ENCODE measurements at regions not wholly inside any gene's neighbourhood (a gene's known extent, or its start where the extent isn't known, plus 50 kb on each side); places are given as distances from the start of the nearest gene placed in this dataset.

- ChIA-PET CTCF (no interaction called here), POLR2A (no interaction called here)
- WGBS (ENCODE audit: low lambda C conversion rate), result 59% methylated on average over 5 of the region's 5 CpGs
- H3K27ac ChIP-seq (ENCODE audit: low read depth in 2 of 2, low read length in 1 of 2), result no peak overlapping the region
- no peak overlapping the region for H3K4me2 ChIP-seq
- H3K36me3 ChIP-seq (replicated peaks in 1 of 2; ENCODE audit: control insufficient read depth in 1 of 2, insufficient read depth in 2 of 2, low read length in 1 of 2), result no peaks in the 10 kb centered on the region
- H3K27me3 ChIP-seq (ENCODE audit: insufficient read depth), result no peaks in the 10 kb centered on the region
- H3F3A ChIP-seq (replicated peaks; ENCODE audit: insufficient read depth), result no peaks in the 10 kb centered on the region
- H3K9me3 ChIP-seq, result no peaks in the 10 kb centered on the region
- no peak overlapping the region for H3K4me3 ChIP-seq (ENCODE audit: low read depth in 2 of 2, low read length in 1 of 2)
- H3K9ac ChIP-seq, result no peak overlapping the region
- DNase-seq, result no peak
- H2AFZ ChIP-seq (ENCODE audit: low read depth), result no peak overlapping the region
- H4K20me1 ChIP-seq (ENCODE audit: insufficient read depth), result no peaks in the 10 kb centered on the region
- TF ChIP-seq TAF1 (IDR thresholded peaks at IDR 0.05; ENCODE audit: borderline replicate concordance, low read depth, low read length) (no peak), FOXJ3 (CRISPR knock-in tag; IDR thresholded peaks at IDR 0.05) (no peak), GATA2 (CRISPR knock-in tag; IDR thresholded peaks at IDR 0.05) (no peak), FOSL2 (IDR thresholded peaks at IDR 0.05; ENCODE audit: borderline replicate concordance, low read depth) (no peak), NRF1 (IDR thresholded peaks at IDR 0.05; ENCODE audit: low read depth, low read length) (no peak), RCOR1 (IDR thresholded peaks at IDR 0.05; ENCODE audit: low read length) (no peak), CHD2 (IDR thresholded peaks at IDR 0.05; ENCODE audit: low read length, partially characterized antibody) (no peak), SMC3 (IDR thresholded peaks at IDR 0.05; ENCODE audit: low read depth, low read length) (no peak), JUND (IDR thresholded peaks at IDR 0.05) (no peak), USF1 (IDR thresholded peaks at IDR 0.05; ENCODE audit: borderline replicate concordance, low read depth) (no peak), EZH2phosphoT487 (IDR thresholded peaks at IDR 0.05; ENCODE audit: borderline replicate concordance, low read depth) (no peak), ELF1 (IDR thresholded peaks at IDR 0.05) (no peak), RXRA (IDR thresholded peaks at IDR 0.05; ENCODE audit: borderline replicate concordance, low read depth) (no peak), TCF12 (IDR thresholded peaks at IDR 0.05) (no peak), IRF3 (IDR thresholded peaks at IDR 0.05; ENCODE audit: low read depth, low read length) (no peak), GABPA (IDR thresholded peaks at IDR 0.05; ENCODE audit: low read depth) (no peak), RFX5 (IDR thresholded peaks at IDR 0.05; ENCODE audit: low read length) (no peak)
- no peaks in the 10 kb centered on the region for H3K9me2 ChIP-seq
- H3K79me2 ChIP-seq (ENCODE audit: insufficient read depth), result no peaks in the 10 kb centered on the region
- H3K4me1 ChIP-seq (ENCODE audit: control insufficient read depth in 1 of 2, insufficient read depth in 2 of 2, low read depth in 1 of 2, low read length in 1 of 2), result no peaks in the 10 kb centered on the region
Measured at GRCh38 chr3:22106213-22106896, 355.3 kb upstream of the ZNF385D start.

DNA sequence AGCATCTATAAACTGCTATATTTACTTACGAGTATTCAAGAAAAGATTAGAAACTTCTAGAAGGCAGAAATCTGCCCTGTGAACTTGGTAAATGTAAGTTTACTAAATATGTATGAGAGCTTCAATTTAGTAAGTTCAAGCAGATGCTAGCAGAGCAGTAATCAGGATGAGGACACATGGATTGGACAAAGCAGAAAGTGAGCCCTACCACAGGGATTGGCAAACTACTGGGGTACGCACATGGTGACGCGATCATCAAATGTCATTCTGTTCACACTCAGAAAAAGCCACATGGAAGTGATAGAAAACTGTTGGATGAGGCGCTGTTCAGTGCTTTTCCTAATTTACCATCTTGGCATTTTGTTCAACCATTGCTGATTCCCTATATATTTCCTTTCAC lies 360.2 kb upstream of the ZNF385D start:
- Histone ChIP-seq H3K4me3 (ENCODE audit: low read depth in 2 of 2, low read length in 1 of 2) (no peak overlapping the region), H3K9ac (no peak overlapping the region), H3F3A (replicated peaks; ENCODE audit: insufficient read depth) (no peaks in the 10 kb centered on the region), H3K4me1 (ENCODE audit: control insufficient read depth in 1 of 2, insufficient read depth in 2 of 2, low read depth in 1 of 2, low read length in 1 of 2) (no peaks in the 10 kb centered on the region), H3K79me2 (ENCODE audit: insufficient read depth) (no peaks in the 10 kb centered on the region), H3K9me2 (no peaks in the 10 kb centered on the region), H3K27me3 (ENCODE audit: insufficient read depth) (no peaks in the 10 kb centered on the region), H3K27ac (ENCODE audit: low read depth in 2 of 2, low read length in 1 of 2) (no peak overlapping the region), H3K9me3 (no peaks in the 10 kb centered on the region), H3K4me2 (no peak overlapping the region), H3K36me3 (replicated peaks in 1 of 2; ENCODE audit: control insufficient read depth in 1 of 2, insufficient read depth in 2 of 2, low read length in 1 of 2) (no peaks in the 10 kb centered on the region), H2AFZ (ENCODE audit: low read depth) (no peak overlapping the region), H4K20me1 (ENCODE audit: insufficient read depth) (no peaks in the 10 kb centered on the region)
- TF ChIP-seq EP300 (IDR thresholded peaks at IDR 0.05; ENCODE audit: borderline replicate concordance in 1 of 2, low read depth in 1 of 2, low read length in 1 of 2) (no peak), GATA2 (CRISPR knock-in tag; IDR thresholded peaks at IDR 0.05) (no peak), SMC3 (IDR thresholded peaks at IDR 0.05; ENCODE audit: low read depth, low read length) (no peak), SIN3A (IDR thresholded peaks at IDR 0.05; ENCODE audit: borderline replicate concordance, low read depth, low read length) (no peak)
- TF ChIP-seq, protein P1, sequence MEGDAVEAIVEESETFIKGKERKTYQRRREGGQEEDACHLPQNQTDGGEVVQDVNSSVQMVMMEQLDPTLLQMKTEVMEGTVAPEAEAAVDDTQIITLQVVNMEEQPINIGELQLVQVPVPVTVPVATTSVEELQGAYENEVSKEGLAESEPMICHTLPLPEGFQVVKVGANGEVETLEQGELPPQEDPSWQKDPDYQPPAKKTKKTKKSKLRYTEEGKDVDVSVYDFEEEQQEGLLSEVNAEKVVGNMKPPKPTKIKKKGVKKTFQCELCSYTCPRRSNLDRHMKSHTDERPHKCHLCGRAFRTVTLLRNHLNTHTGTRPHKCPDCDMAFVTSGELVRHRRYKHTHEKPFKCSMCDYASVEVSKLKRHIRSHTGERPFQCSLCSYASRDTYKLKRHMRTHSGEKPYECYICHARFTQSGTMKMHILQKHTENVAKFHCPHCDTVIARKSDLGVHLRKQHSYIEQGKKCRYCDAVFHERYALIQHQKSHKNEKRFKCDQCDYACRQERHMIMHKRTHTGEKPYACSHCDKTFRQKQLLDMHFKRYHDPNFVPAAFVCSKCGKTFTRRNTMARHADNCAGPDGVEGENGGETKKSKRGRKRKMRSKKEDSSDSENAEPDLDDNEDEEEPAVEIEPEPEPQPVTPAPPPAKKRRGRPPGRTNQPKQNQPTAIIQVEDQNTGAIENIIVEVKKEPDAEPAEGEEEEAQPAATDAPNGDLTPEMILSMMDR (IDR thresholded peaks at IDR 0.05), result no peak
- ChIA-PET CTCF (no interaction called here), POLR2A (no interaction called here)
- WGBS (ENCODE audit: low lambda C conversion rate), result 62% methylated on average over 5 of the region's 5 CpGs
- no peak for DNase-seq

Data from SK-N-SH (cell line).